ENCODE measurements at regions not wholly inside any gene's neighbourhood (a gene's known extent, or its start where the extent isn't known, plus 50 kb on each side); places are given as distances from the start of the nearest gene placed in this dataset.

DNA sequence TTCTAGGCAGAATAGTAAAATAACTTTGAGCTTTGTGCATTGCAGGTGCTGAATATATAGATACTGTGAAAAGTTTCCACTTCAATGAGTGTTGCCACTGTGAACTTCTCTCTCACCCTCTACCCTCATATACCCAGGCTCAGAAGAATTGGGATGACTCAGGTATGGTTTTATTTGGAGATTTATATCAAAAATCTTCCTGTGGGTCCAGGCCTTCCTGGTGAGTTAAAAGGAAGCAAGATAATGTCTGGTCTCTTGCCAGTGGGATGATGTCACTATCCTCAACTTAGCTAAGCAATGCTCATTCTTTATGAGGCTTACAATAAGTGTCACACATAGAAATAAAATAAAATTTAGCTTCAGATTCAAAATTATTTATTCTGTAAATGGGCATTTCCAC, 153.3 kb upstream of the TENT5D start:
- no peaks in the 10 kb centered on the region for H3K9me3 ChIP-seq (replicated peaks; ENCODE audit: control insufficient read depth, insufficient read depth, low read length)
- no peak overlapping the region for H3K4me2 ChIP-seq (ENCODE audit: control insufficient read depth, insufficient read depth)
- no peak overlapping the region for H3K9ac ChIP-seq (ENCODE audit: control insufficient read depth, insufficient read depth, low read length)
- ChIA-PET CTCF (no interaction called here), POLR2A (no interaction called here), SMC1A (ENCODE audit: uncharacterized antibody, unreplicated experiment) (no interaction called here), RAD21 (ENCODE audit: unreplicated experiment) (no interaction called here)
- no peak overlapping the region for H3K4me3 ChIP-seq
- BruUV-seq (replicated peaks): no TSS peak
- no peak overlapping the region for H2AFZ ChIP-seq (ENCODE audit: control insufficient read depth, low read depth, low read length)
- H3K4me1 ChIP-seq (ENCODE audit: control insufficient read depth, insufficient read depth, low read length): no peaks in the 10 kb centered on the region
- ATAC-seq (no peak), DNase-seq (ENCODE audit: low read depth, low spot score) (no peak), FAIRE-seq (no peak)
- H3K27me3 ChIP-seq (replicated peaks in 1 of 2; ENCODE audit: control insufficient read depth in 2 of 2, insufficient read depth in 2 of 2, low read length in 1 of 2): no peaks in the 10 kb centered on the region
- H3K27ac ChIP-seq (ENCODE audit: control insufficient read depth, insufficient read depth): no peak overlapping the region
- intact Hi-C loops (cut with micrococcal nuclease; ENCODE audit: unreplicated experiment) (no loop called here), in situ Hi-C loops (cut with MboI) (no loop called here)
- H3K36me3 ChIP-seq (ENCODE audit: control insufficient read depth in 2 of 2, insufficient read depth in 2 of 2, low read length in 1 of 2): no peaks in the 10 kb centered on the region
- H3K79me2 ChIP-seq (ENCODE audit: control insufficient read depth, insufficient read depth, low read length): no peaks in the 10 kb centered on the region
- no peaks in the 10 kb centered on the region for H4K20me1 ChIP-seq (ENCODE audit: control insufficient read depth, insufficient read depth)
- TF ChIP-seq, protein P1, sequence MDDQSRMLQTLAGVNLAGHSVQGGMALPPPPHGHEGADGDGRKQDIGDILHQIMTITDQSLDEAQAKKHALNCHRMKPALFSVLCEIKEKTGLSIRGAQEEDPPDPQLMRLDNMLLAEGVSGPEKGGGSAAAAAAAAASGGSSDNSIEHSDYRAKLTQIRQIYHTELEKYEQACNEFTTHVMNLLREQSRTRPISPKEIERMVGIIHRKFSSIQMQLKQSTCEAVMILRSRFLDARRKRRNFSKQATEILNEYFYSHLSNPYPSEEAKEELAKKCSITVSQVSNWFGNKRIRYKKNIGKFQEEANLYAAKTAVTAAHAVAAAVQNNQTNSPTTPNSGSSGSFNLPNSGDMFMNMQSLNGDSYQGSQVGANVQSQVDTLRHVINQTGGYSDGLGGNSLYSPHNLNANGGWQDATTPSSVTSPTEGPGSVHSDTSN (IDR thresholded peaks at IDR 0.05; ENCODE audit: insufficient replicate concordance, low read depth, low read length): no peak
- TF ChIP-seq TBL1XR1 (IDR thresholded peaks at IDR 0.05; ENCODE audit: low read depth, low read length) (no peak), ZBED1 (IDR thresholded peaks at IDR 0.05; ENCODE audit: borderline replicate concordance) (no peak), BCLAF1 (IDR thresholded peaks at IDR 0.05) (no peak), ZSCAN29 (IDR thresholded peaks at IDR 0.05) (no peak), PRDM15 (CRISPR knock-in tag; IDR thresholded peaks at IDR 0.05) (no peak), MXI1 (IDR thresholded peaks at IDR 0.05; ENCODE audit: low read depth, low read length) (no peak)
- TF ChIP-seq, protein P2, sequence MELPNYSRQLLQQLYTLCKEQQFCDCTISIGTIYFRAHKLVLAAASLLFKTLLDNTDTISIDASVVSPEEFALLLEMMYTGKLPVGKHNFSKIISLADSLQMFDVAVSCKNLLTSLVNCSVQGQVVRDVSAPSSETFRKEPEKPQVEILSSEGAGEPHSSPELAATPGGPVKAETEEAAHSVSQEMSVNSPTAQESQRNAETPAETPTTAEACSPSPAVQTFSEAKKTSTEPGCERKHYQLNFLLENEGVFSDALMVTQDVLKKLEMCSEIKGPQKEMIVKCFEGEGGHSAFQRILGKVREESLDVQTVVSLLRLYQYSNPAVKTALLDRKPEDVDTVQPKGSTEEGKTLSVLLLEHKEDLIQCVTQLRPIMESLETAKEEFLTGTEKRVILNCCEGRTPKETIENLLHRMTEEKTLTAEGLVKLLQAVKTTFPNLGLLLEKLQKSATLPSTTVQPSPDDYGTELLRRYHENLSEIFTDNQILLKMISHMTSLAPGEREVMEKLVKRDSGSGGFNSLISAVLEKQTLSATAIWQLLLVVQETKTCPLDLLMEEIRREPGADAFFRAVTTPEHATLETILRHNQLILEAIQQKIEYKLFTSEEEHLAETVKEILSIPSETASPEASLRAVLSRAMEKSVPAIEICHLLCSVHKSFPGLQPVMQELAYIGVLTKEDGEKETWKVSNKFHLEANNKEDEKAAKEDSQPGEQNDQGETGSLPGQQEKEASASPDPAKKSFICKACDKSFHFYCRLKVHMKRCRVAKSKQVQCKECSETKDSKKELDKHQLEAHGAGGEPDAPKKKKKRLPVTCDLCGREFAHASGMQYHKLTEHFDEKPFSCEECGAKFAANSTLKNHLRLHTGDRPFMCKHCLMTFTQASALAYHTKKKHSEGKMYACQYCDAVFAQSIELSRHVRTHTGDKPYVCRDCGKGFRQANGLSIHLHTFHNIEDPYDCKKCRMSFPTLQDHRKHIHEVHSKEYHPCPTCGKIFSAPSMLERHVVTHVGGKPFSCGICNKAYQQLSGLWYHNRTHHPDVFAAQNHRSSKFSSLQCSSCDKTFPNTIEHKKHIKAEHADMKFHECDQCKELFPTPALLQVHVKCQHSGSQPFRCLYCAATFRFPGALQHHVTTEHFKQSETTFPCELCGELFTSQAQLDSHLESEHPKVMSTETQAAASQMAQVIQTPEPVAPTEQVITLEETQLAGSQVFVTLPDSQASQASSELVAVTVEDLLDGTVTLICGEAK (IDR thresholded peaks at IDR 0.05; ENCODE audit: borderline replicate concordance): no peak
- TF ChIP-seq, protein P3, sequence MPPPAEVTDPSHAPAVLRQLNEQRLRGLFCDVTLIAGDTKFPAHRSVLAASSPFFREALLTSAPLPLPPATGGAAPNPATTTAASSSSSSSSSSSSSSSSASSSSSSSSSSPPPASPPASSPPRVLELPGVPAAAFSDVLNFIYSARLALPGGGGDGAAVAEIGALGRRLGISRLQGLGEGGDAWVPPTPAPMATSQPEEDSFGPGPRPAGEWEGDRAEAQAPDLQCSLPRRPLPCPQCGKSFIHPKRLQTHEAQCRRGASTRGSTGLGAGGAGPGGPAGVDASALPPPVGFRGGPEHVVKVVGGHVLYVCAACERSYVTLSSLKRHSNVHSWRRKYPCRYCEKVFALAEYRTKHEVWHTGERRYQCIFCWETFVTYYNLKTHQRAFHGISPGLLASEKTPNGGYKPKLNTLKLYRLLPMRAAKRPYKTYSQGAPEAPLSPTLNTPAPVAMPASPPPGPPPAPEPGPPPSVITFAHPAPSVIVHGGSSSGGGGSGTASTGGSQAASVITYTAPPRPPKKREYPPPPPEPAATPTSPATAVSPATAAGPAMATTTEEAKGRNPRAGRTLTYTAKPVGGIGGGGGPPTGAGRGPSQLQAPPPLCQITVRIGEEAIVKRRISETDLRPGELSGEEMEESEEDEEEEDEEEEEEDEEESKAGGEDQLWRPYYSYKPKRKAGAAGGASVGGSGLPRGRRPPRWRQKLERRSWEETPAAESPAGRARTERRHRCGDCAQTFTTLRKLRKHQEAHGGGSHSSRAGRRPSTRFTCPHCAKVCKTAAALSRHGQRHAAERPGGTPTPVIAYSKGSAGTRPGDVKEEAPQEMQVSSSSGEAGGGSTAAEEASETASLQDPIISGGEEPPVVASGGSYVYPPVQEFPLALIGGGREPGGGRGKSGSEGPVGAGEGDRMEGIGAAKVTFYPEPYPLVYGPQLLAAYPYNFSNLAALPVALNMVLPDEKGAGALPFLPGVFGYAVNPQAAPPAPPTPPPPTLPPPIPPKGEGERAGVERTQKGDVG (CRISPR knock-in tag; IDR thresholded peaks at IDR 0.05): no peak

Measured in GM12878 (cell line).